Vagina (tissue), 2 donors: ENCODE measurements at regions not wholly inside any gene's neighbourhood (a gene's known extent, or its start where the extent isn't known, plus 50 kb on each side); places are given as distances from the start of the nearest gene placed in this dataset.

Source experiments
- DNase-seq, 2 donors: peaks; one replicate each; pipeline ENCODE4 v3.0.0-alpha.2; 2017; ENCODE audit errors: extremely low spot score in 2 of 2
- H3K27ac ChIP-seq: fragments of 200-600 bp; sonication (generic); one replicate; pipeline ENCODE4 v1.5.1; 2019
- H3K27me3 ChIP-seq: fragments of 200-600 bp; sonication (generic); one replicate; pipeline ENCODE4 v1.5.1; 2019
- H3K36me3 ChIP-seq, 2 donors: fragments of 200-600 bp; sonication (generic); one replicate each; pipeline ENCODE4 v1.5.1; 2017 to 2019
- H3K4me1 ChIP-seq: fragments of 200-600 bp; sonication (generic); one replicate; pipeline ENCODE4 v1.5.1; 2019
- H3K4me3 ChIP-seq, 2 donors: fragments of 200-600 bp; sonication (generic); 1 replicate in 1 of 2; 2 replicates in 1 of 2; pipeline ENCODE4 v1.5.1; 2016 to 2019
- H3K9me3 ChIP-seq: fragments of 200-600 bp; sonication (generic); one replicate; pipeline ENCODE4 v1.5.1; 2019
- CTCF ChIP-seq, 3 experiments: fragments of 450-650 bp in 2 of 3; fragments of 200-600 bp in 1 of 3; sonication (generic) in 1 of 3; IDR thresholded peaks; one replicate each; pipeline ENCODE4 v1.5.1; 2017 to 2019; ENCODE audit warnings: antibody characterized with exemption in 3 of 3, mild to moderate bottlenecking in 2 of 3, moderate library complexity in 2 of 3
- POLR2A ChIP-seq, 2 donors: fragments of 450-650 bp; IDR thresholded peaks; one replicate each; pipeline ENCODE4 v1.6.1; 2017; ENCODE audit warnings: antibody characterized with exemption in 2 of 2, mild to moderate bottlenecking in 2 of 2, moderate library complexity in 2 of 2
- POLR2AphosphoS5 ChIP-seq, 2 donors: sonication (generic); formaldehyde crosslinking; IDR thresholded peaks; one replicate each; pipeline ENCODE4 v1.9.0; 2017; ENCODE audit warnings: antibody characterized with exemption in 2 of 2, mild to moderate bottlenecking in 2 of 2, low read depth in 1 of 2; ENCODE audit not compliant: insufficient read depth in 1 of 2
- intact Hi-C: fragments of 100-400 bp; cut with DNase I; formaldehyde crosslinking; loops from one replicate; pipeline ENCODE4 v1.15.1; 2023

- H3K27ac ChIP-seq = no peak overlapping the region
- no peaks in the 10 kb centered on the region for H3K36me3 ChIP-seq
- no peak overlapping the region for H3K4me3 ChIP-seq
- TF ChIP-seq POLR2AphosphoS5 (IDR thresholded peaks at IDR 0.05; ENCODE audit: insufficient read depth in 1 of 2, low read depth in 1 of 2) (no peak), CTCF (IDR thresholded peaks at IDR 0.05) (no peak), POLR2A (IDR thresholded peaks at IDR 0.05) (no peak)
- intact Hi-C loops = no loop called here
- H3K27me3 ChIP-seq = no peaks in the 10 kb centered on the region
- H3K9me3 ChIP-seq = no peaks in the 10 kb centered on the region
- DNase-seq = no peak
- no peaks in the 10 kb centered on the region for H3K4me1 ChIP-seq
These were observed 63.9 kb upstream of the RMST start for GRCh38 chr12:97398704-97399103.

- Histone ChIP-seq H3K27me3 (no peaks in the 10 kb centered on the region), H3K4me3 (no peak overlapping the region), H3K9me3 (no peaks in the 10 kb centered on the region), H3K36me3 (no peaks in the 10 kb centered on the region), H3K4me1 (no peaks in the 10 kb centered on the region), H3K27ac (no peak overlapping the region)
- intact Hi-C loops = no loop called here
- TF ChIP-seq CTCF (IDR thresholded peaks at IDR 0.05) (no peak), POLR2A (IDR thresholded peaks at IDR 0.05) (no peak), POLR2AphosphoS5 (IDR thresholded peaks at IDR 0.05; ENCODE audit: insufficient read depth in 1 of 2, low read depth in 1 of 2) (no peak)
- DNase-seq = no peak
These were observed 58.5 kb upstream of the RMST start for GRCh38 chr12:97404093-97404492.

- no peaks in the 10 kb centered on the region for H3K4me1 ChIP-seq
- no peaks in the 10 kb centered on the region for H3K9me3 ChIP-seq
- no peaks in the 10 kb centered on the region for H3K36me3 ChIP-seq
- no peak overlapping the region for H3K4me3 ChIP-seq
- no peaks in the 10 kb centered on the region for H3K27me3 ChIP-seq
- H3K27ac ChIP-seq = no peak overlapping the region
- intact Hi-C loops = no loop called here
- TF ChIP-seq CTCF (IDR thresholded peaks at IDR 0.05) (peak in 1 of 3 experiments; percentile 44), POLR2AphosphoS5 (IDR thresholded peaks at IDR 0.05; ENCODE audit: insufficient read depth in 1 of 2, low read depth in 1 of 2) (no peak)
- DNase-seq = no peak
These were observed 58.1 kb upstream of the RMST start for GRCh38 chr12:97404543-97404942.

GRCh38 chr12:97408363-97408762, 54.2 kb upstream of the RMST start:
- Histone ChIP-seq H3K27me3 (no peaks in the 10 kb centered on the region), H3K36me3 (no peaks in the 10 kb centered on the region), H3K4me1 (no peaks in the 10 kb centered on the region), H3K27ac (no peak overlapping the region), H3K9me3 (no peaks in the 10 kb centered on the region), H3K4me3 (no peak overlapping the region)
- DNase-seq = no peak
- intact Hi-C loops = no loop called here
- TF ChIP-seq POLR2AphosphoS5 (IDR thresholded peaks at IDR 0.05; ENCODE audit: insufficient read depth in 1 of 2, low read depth in 1 of 2) (no peak), CTCF (IDR thresholded peaks at IDR 0.05) (no peak), POLR2A (IDR thresholded peaks at IDR 0.05) (no peak)

- H3K4me3 ChIP-seq = no peak overlapping the region
- H3K9me3 ChIP-seq = no peaks in the 10 kb centered on the region
- H3K27me3 ChIP-seq = no peaks in the 10 kb centered on the region
- no peak for DNase-seq
- intact Hi-C loops = no loop called here
- TF ChIP-seq POLR2AphosphoS5 (IDR thresholded peaks at IDR 0.05; ENCODE audit: insufficient read depth in 1 of 2, low read depth in 1 of 2) (no peak), POLR2A (IDR thresholded peaks at IDR 0.05) (no peak), CTCF (IDR thresholded peaks at IDR 0.05) (no peak)
- H3K36me3 ChIP-seq = no peaks in the 10 kb centered on the region
- no peak overlapping the region for H3K27ac ChIP-seq
- no peaks in the 10 kb centered on the region for H3K4me1 ChIP-seq
These were observed 51.3 kb upstream of the RMST start for GRCh38 chr12:97411341-97411740.
